Right lobe of liver (tissue), 6 donors: ENCODE measurements at regions not wholly inside any gene's neighbourhood (a gene's known extent, or its start where the extent isn't known, plus 50 kb on each side); places are given as distances from the start of the nearest gene placed in this dataset.

Source experiments
- ATAC-seq, 4 donors: fragments of 200-7000 bp; cut with Tn5 transposase; one replicate each; pipeline ENCODE4 v1.9.1; 2020; ENCODE audit warnings: mild to moderate bottlenecking in 4 of 4, moderate library complexity in 4 of 4
- DNase-seq, 3 donors: peaks; one replicate each; pipeline ENCODE4 v3.0.0-alpha.2; 2020
- H3K27ac ChIP-seq, 3 donors: fragments of 200-600 bp; one replicate each; pipeline ENCODE4 v1.8.0; 2022
- H3K27me3 ChIP-seq, 2 donors: fragments of 200-600 bp; one replicate each; pipeline ENCODE4 v1.8.0; 2022
- H3K36me3 ChIP-seq, 4 donors: fragments of 200-600 bp; sonication (generic) in 1 of 4; one replicate each; pipeline versions ENCODE4 v1.5.1 to v1.8.0; 2017 to 2022; ENCODE audit warnings: control low read depth in 1 of 4
- H3K4me1 ChIP-seq, 4 donors: fragments of 200-600 bp; sonication (generic) in 1 of 4; one replicate each; pipeline versions ENCODE4 v1.5.1 to v1.8.0; 2017 to 2022; ENCODE audit warnings: control low read depth in 1 of 4
- H3K4me3 ChIP-seq, 3 donors: fragments of 200-600 bp; one replicate each; pipeline ENCODE4 v1.8.0; 2022
- H3K9me3 ChIP-seq, 4 donors: fragments of 200-600 bp; sonication (generic) in 1 of 4; one replicate each; pipeline versions ENCODE4 v1.5.1 to v1.8.0; 2017 to 2022; ENCODE audit warnings: control low read depth in 1 of 4
- POLR2A ChIP-seq: fragments of 450-650 bp; IDR thresholded peaks from one replicate; pipeline ENCODE4 v1.6.1; 2017; ENCODE audit warnings: antibody characterized with exemption, mild to moderate bottlenecking
- WGBS: methylation state at CpG from one replicate; pipeline ENCODE4 v1.1.6; 2018; ENCODE audit warnings: low coverage, low lambda C conversion rate; ENCODE audit not compliant: insufficient coverage; ENCODE audit errors: missing lambda C conversion rate; 5-methylcytosine and 5-hydroxymethylcytosine counted together
- intact Hi-C, 2 donors: fragments of 100-400 bp; cut with DNase I; formaldehyde crosslinking; loops; one replicate each; pipeline versions ENCODE4 v1.11.2 to v1.14.1; 2022
- TF ChIP-seq, protein P1 (sequence below), 4 donors: fragments of 200-600 bp in 3 of 4; fragments of 450-650 bp in 1 of 4; IDR thresholded peaks; one replicate each; pipeline versions ENCODE4 v1.5.1 to v1.8.0; 2016 to 2022; ENCODE audit warnings: antibody characterized with exemption in 4 of 4, mild to moderate bottlenecking in 2 of 4
- donor health status: DM: no; HTN: yes; CAD: no.
- donor health status: DM: no; HTN: no; CAD: no.
- donor health status: DM: no; HTN: no; CAD: no.
- donor health status: DM: no; HTN: yes; CAD: no.
- donor health status: DM: no; HTN: yes; CAD: no.

DNA sequence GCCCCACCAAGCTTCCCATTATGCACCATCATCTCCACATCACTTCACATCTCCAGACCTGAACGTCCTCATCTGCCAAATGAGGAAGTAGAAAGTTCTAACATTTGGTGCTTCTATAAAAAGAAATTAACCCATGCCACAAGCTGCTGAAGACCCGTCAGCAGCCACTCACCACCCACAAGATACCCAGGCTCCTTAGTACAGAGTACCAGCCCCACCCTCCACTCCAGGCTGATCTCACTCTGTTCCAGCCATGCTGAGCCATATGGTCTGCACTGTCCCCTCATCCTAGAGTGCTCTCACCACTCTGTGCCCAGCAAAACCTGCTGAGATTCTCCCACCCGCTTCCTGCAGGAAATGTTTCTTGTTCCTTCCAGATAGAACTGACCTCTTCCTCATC lies 240.8 kb upstream of the PPARGC1A start:
- DNase-seq, result no peak
- H3K9me3 ChIP-seq, result no peaks in the 10 kb centered on the region
- TF ChIP-seq, protein P1, sequence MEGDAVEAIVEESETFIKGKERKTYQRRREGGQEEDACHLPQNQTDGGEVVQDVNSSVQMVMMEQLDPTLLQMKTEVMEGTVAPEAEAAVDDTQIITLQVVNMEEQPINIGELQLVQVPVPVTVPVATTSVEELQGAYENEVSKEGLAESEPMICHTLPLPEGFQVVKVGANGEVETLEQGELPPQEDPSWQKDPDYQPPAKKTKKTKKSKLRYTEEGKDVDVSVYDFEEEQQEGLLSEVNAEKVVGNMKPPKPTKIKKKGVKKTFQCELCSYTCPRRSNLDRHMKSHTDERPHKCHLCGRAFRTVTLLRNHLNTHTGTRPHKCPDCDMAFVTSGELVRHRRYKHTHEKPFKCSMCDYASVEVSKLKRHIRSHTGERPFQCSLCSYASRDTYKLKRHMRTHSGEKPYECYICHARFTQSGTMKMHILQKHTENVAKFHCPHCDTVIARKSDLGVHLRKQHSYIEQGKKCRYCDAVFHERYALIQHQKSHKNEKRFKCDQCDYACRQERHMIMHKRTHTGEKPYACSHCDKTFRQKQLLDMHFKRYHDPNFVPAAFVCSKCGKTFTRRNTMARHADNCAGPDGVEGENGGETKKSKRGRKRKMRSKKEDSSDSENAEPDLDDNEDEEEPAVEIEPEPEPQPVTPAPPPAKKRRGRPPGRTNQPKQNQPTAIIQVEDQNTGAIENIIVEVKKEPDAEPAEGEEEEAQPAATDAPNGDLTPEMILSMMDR (IDR thresholded peaks at IDR 0.05), result no peak
- no peak for TF ChIP-seq POLR2A
- H3K27ac ChIP-seq, result no peak overlapping the region
- intact Hi-C loops, result no loop called here
- H3K36me3 ChIP-seq, result no peaks in the 10 kb centered on the region
- 57% methylated on average over 3 of the region's 3 CpGs for WGBS
- no peaks in the 10 kb centered on the region for H3K4me1 ChIP-seq
- no peak overlapping the region for H3K4me3 ChIP-seq
- no peak for ATAC-seq
- H3K27me3 ChIP-seq, result no peaks in the 10 kb centered on the region

DNA sequence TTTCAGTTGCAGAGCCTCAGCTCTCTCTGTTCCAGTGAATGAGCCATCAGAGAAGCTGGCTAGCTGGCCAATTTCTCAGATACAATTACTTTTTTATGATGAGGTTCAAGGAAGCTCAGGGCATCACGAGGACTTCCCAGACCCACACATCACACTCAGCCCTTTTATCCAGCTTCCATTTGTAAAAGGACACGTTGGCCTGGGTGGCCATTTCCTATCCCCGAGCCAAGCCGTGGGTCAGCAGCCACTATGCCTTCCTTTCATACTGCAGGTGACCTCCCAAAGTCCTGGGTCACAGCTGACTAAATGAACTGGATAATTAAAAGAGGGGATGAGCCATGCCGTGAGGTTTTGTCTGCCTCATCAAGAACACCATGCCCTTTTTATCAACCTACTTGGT lies 236.9 kb upstream of the PPARGC1A start:
- H3K4me1 ChIP-seq, result no peaks in the 10 kb centered on the region
- no peaks in the 10 kb centered on the region for H3K36me3 ChIP-seq
- no peaks in the 10 kb centered on the region for H3K9me3 ChIP-seq
- no peak overlapping the region for H3K4me3 ChIP-seq
- no peaks in the 10 kb centered on the region for H3K27me3 ChIP-seq
- no peak overlapping the region for H3K27ac ChIP-seq
- WGBS, result 89% methylated on average over 1 of the region's 5 CpGs
- ATAC-seq (no peak), DNase-seq (no peak)
- TF ChIP-seq POLR2A, result no peak
- TF ChIP-seq, protein P1 (IDR thresholded peaks at IDR 0.05), result no peak
- intact Hi-C loops, result no loop called here

DNA sequence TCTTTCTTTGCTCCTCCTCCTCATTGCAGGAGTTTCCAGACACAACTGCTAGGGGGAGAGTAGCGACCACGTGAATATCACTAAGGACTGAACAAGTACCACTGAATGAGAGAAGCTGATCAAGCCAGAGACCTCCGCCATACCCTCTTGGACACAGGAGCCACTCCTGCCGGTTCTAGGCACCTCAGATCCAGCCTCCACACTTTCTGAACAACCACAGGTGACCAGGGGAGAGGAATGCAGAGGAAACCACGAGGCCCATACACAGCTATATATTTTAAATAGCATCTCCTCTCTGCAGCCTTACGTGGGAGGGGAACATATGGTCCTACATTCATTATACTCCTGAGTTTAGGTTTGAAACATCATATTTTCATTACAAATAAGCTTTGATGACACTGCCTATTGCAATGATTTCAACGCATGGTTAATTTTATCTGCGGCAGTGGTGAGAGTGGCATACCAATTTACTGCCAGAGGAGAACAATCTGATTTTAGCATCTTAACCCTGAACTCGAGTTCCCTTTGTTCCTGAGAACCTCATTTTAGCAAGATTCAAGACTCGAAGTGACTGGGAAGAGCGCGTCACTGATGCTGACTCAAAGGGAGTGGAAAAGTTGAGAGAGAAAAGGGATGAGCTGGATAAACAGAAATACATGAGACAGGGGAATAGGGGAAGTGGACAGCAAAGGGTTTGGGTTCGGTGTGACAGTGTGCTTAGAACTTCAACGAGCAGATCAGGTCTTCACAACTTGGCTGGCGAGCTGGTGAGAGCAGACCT lies 231.7 kb upstream of the PPARGC1A start:
- Histone ChIP-seq H3K9me3 (no peaks in the 10 kb centered on the region), H3K36me3 (no peaks in the 10 kb centered on the region), H3K4me3 (no peak overlapping the region), H3K27me3 (no peaks in the 10 kb centered on the region), H3K27ac (no peak overlapping the region), H3K4me1 (no peaks in the 10 kb centered on the region)
- no peak for ATAC-seq
- DNase-seq, result no peak
- no peak for TF ChIP-seq POLR2A
- TF ChIP-seq, protein P1 (IDR thresholded peaks at IDR 0.05), result no peak
- 76% methylated on average over 11 of the region's 15 CpGs for WGBS
- intact Hi-C loops, result no loop called here

DNA sequence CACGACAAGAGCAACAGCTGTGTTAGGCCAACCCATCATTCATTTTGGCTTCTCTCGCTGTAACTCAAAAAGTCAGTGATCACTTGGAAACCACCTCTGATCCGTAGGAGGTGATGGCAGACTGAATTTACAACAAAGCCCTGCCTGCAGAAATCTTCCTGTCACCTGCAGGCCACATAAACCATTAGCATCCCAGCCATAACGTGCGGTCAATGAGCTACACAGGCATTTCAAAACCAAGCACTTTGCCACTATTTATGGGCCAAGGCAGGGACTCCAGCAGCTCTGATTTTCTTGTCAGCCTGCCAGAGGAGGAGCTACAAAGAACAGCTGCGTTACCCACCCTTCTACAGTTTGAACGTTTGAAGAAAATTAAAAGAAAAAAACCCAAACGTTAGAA lies 228.1 kb upstream of the PPARGC1A start:
- peaks cover 0 to 10% (median 0%) of the 10 kb centered on the region in 4 donors for H3K4me1 ChIP-seq
- H3K36me3 ChIP-seq, result no peaks in the 10 kb centered on the region
- H3K9me3 ChIP-seq, result no peaks in the 10 kb centered on the region
- no peak overlapping the region for H3K27ac ChIP-seq
- ATAC-seq, result no peak
- WGBS, result 77% methylated on average over 6 of the region's 8 CpGs
- DNase-seq, result no peak
- intact Hi-C loops, result no loop called here
- H3K27me3 ChIP-seq, result no peaks in the 10 kb centered on the region
- TF ChIP-seq POLR2A, result no peak
- TF ChIP-seq, protein P1 (IDR thresholded peaks at IDR 0.05), result no peak
- H3K4me3 ChIP-seq, result no peak overlapping the region
